ENCODE measurements at regions not wholly inside any gene's neighbourhood (a gene's known extent, or its start where the extent isn't known, plus 50 kb on each side); places are given as distances from the start of the nearest gene placed in this dataset.

GRCh38 chr11:26219183-26220117 is 112.5 kb upstream of the ANO3 start:
- Histone ChIP-seq H3K27ac (peak overlapping the region in 1 of 2 donors; percentile 10), H3K4me3 (no peak overlapping the region)
- TF ChIP-seq, protein P1, sequence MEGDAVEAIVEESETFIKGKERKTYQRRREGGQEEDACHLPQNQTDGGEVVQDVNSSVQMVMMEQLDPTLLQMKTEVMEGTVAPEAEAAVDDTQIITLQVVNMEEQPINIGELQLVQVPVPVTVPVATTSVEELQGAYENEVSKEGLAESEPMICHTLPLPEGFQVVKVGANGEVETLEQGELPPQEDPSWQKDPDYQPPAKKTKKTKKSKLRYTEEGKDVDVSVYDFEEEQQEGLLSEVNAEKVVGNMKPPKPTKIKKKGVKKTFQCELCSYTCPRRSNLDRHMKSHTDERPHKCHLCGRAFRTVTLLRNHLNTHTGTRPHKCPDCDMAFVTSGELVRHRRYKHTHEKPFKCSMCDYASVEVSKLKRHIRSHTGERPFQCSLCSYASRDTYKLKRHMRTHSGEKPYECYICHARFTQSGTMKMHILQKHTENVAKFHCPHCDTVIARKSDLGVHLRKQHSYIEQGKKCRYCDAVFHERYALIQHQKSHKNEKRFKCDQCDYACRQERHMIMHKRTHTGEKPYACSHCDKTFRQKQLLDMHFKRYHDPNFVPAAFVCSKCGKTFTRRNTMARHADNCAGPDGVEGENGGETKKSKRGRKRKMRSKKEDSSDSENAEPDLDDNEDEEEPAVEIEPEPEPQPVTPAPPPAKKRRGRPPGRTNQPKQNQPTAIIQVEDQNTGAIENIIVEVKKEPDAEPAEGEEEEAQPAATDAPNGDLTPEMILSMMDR (IDR thresholded peaks at IDR 0.05), result no peak
- no peak for DNase-seq (ENCODE audit: low spot score)

DNA sequence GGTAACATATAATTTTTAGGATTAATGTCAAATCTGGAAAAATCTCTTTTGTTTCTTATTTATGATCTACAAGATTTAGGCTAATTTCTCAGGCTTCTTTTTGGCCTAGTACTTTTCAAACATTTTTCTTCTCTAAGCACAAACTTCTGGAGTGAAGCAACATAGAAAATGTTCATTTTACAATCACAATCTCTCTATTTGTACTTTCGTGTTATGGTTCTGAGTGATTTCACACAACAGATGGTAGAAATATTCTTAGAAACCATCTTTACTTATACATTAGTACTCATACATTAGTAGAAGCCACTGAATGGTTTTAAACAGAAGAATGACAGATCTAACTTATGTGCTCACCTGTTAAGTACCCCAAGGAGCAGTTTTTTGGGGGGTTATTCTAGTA is 106.3 kb upstream of the ANO3 start:
- TF ChIP-seq, protein P1 (IDR thresholded peaks at IDR 0.05), result no peak
- H3K4me3 ChIP-seq, result no peak overlapping the region
- no peak for DNase-seq (ENCODE audit: low spot score)
- H3K27ac ChIP-seq, result no peak overlapping the region

- TF ChIP-seq, protein P1 (IDR thresholded peaks at IDR 0.05), result peak; percentile 15
- DNase-seq (ENCODE audit: low spot score), result no peak
- H3K4me3 ChIP-seq, result no peak overlapping the region
- H3K27ac ChIP-seq, result no peak overlapping the region
These were observed 104.6 kb upstream of the ANO3 start for GRCh38 chr11:26227301-26227746.

- no peak overlapping the region for H3K27ac ChIP-seq
- no peak overlapping the region for H3K4me3 ChIP-seq
- DNase-seq (ENCODE audit: low spot score), result no peak
- TF ChIP-seq, protein P1 (IDR thresholded peaks at IDR 0.05), result no peak
These were observed 103.9 kb upstream of the ANO3 start for GRCh38 chr11:26227883-26228502.

GRCh38 chr11:26228778-26229177 is 103.2 kb upstream of the ANO3 start:
- Histone ChIP-seq H3K27ac (no peak overlapping the region), H3K4me3 (no peak overlapping the region)
- TF ChIP-seq, protein P1 (IDR thresholded peaks at IDR 0.05), result no peak
- no peak for DNase-seq (ENCODE audit: low spot score)

- Histone ChIP-seq H3K4me3 (no peak overlapping the region), H3K27ac (no peak overlapping the region)
- TF ChIP-seq, protein P1 (IDR thresholded peaks at IDR 0.05), result no peak
- DNase-seq (ENCODE audit: low spot score), result no peak
These were observed 102.7 kb upstream of the ANO3 start for GRCh38 chr11:26229257-26229656.
